ENCODE measurements at regions not wholly inside any gene's neighbourhood (a gene's known extent, or its start where the extent isn't known, plus 50 kb on each side); places are given as distances from the start of the nearest gene placed in this dataset.
"Not testable (repeated sequence)": the region's sequence is repeated elsewhere in the genome, so short reads cannot be mapped to it uniquely, and the experiment has no call there.

GRCh38 chr6:15090745-15091384 is 155.0 kb upstream of the JARID2 start:
- ChIA-PET POLR2A (no interaction called here), CTCF (no interaction called here)

GRCh38 chr6:15096894-15097837 is 148.7 kb upstream of the JARID2 start:
- POLR2A ChIA-PET = no interaction called here
- H3K9me3 Mint-ChIP-seq = no peaks in the 10 kb centered on the region
- CTCF ChIA-PET = interaction anchor here (0.7 kb wide), 1 partner anchor 10 kb away, joined by 3 read pairs; no protein-coding TSS in a partner anchor
- H3K4me1 Mint-ChIP-seq = peaks cover 8% of the 10 kb centered on the region
- no peaks in the 10 kb centered on the region for H3K27me3 Mint-ChIP-seq
- peaks cover 2% of the 10 kb centered on the region for H3K36me3 Mint-ChIP-seq (ENCODE audit: low read depth)
- peak overlapping the region; percentile 31 for H3K27ac Mint-ChIP-seq
- H3K4me3 Mint-ChIP-seq = no peak overlapping the region
- DNase-seq = peak; percentile 19

More at GRCh38 chr6:15090745-15091384, 155.0 kb upstream of the JARID2 start:
- no peak overlapping the region for H3K4me3 Mint-ChIP-seq
- peaks cover under 1% of the 10 kb centered on the region for H3K4me1 Mint-ChIP-seq
- DNase-seq = no peak
- H3K27me3 Mint-ChIP-seq = no peaks in the 10 kb centered on the region
- H3K9me3 Mint-ChIP-seq = no peaks in the 10 kb centered on the region
- H3K36me3 Mint-ChIP-seq (ENCODE audit: low read depth) = no peaks in the 10 kb centered on the region
- no peak overlapping the region for H3K27ac Mint-ChIP-seq

- no peak overlapping the region for H3K27ac Mint-ChIP-seq
- no peak overlapping the region for H3K4me3 Mint-ChIP-seq
- CTCF ChIA-PET = interaction anchor here (0.7 kb wide), 1 partner anchor 361 kb away, joined by 3 read pairs; no protein-coding TSS in a partner anchor
- POLR2A ChIA-PET = no interaction called here
- no peak for DNase-seq
- H3K4me1 Mint-ChIP-seq = peaks cover 7% of the 10 kb centered on the region
- H3K27me3 Mint-ChIP-seq = no peaks in the 10 kb centered on the region
- peaks cover 3% of the 10 kb centered on the region for H3K9me3 Mint-ChIP-seq
- H3K36me3 Mint-ChIP-seq (ENCODE audit: low read depth) = peaks cover 2% of the 10 kb centered on the region
These were observed 144.7 kb upstream of the JARID2 start for GRCh38 chr6:15101130-15101529.

- Mint-ChIP-seq H3K4me1 (peaks cover under 1% of the 10 kb centered on the region), H3K27ac (no peak overlapping the region), H3K36me3 (ENCODE audit: low read depth) (no peaks in the 10 kb centered on the region), H3K4me3 (no peak overlapping the region), H3K27me3 (no peaks in the 10 kb centered on the region), H3K9me3 (peaks cover 3% of the 10 kb centered on the region)
- ChIA-PET POLR2A (no interaction called here), CTCF (no interaction called here)
- no peak for DNase-seq
These were observed 143.6 kb upstream of the JARID2 start for GRCh38 chr6:15102241-15102640.

GRCh38 chr6:15106958-15107643 is 138.8 kb upstream of the JARID2 start:
- no peaks in the 10 kb centered on the region for H3K27me3 Mint-ChIP-seq
- H3K36me3 Mint-ChIP-seq (ENCODE audit: low read depth) = no peaks in the 10 kb centered on the region
- peaks cover 3% of the 10 kb centered on the region for H3K9me3 Mint-ChIP-seq
- H3K4me1 Mint-ChIP-seq = peaks cover 1% of the 10 kb centered on the region
- POLR2A ChIA-PET = no interaction called here
- no peak for DNase-seq
- CTCF ChIA-PET = interaction anchor here (0.5 to 1.0 kb wide), 2 partner anchors 11 to 12 kb away, joined by 3 read pairs; no protein-coding TSS in a partner anchor
- no peak overlapping the region for H3K27ac Mint-ChIP-seq
- H3K4me3 Mint-ChIP-seq = no peak overlapping the region

GRCh38 chr6:15107644-15108382 is 138.1 kb upstream of the JARID2 start:
- no peak overlapping the region for H3K27ac Mint-ChIP-seq
- H3K4me1 Mint-ChIP-seq = peaks cover 1% of the 10 kb centered on the region
- H3K27me3 Mint-ChIP-seq = no peaks in the 10 kb centered on the region
- H3K9me3 Mint-ChIP-seq = peaks cover 3% of the 10 kb centered on the region
- DNase-seq = no peak
- H3K36me3 Mint-ChIP-seq (ENCODE audit: low read depth) = no peaks in the 10 kb centered on the region
- ChIA-PET POLR2A (no interaction called here), CTCF (interaction anchor here (0.5 kb wide), 1 partner anchor 11 kb away, joined by 3 read pairs; no protein-coding TSS in a partner anchor)
- no peak overlapping the region for H3K4me3 Mint-ChIP-seq

- Mint-ChIP-seq H3K4me1 (peaks cover 1% of the 10 kb centered on the region), H3K9me3 (peaks cover 3% of the 10 kb centered on the region), H3K27me3 (no peaks in the 10 kb centered on the region), H3K27ac (no peak overlapping the region), H3K4me3 (no peak overlapping the region), H3K36me3 (ENCODE audit: low read depth) (no peaks in the 10 kb centered on the region)
- ChIA-PET POLR2A (no interaction called here), CTCF (no interaction called here)
- DNase-seq = no peak
These were observed 137.5 kb upstream of the JARID2 start for GRCh38 chr6:15108383-15108715.

GRCh38 chr6:15109338-15110090 is 136.4 kb upstream of the JARID2 start:
- no peak overlapping the region for H3K4me3 Mint-ChIP-seq
- no peaks in the 10 kb centered on the region for H3K36me3 Mint-ChIP-seq (ENCODE audit: low read depth)
- ChIA-PET CTCF (no interaction called here), POLR2A (no interaction called here)
- no peak for DNase-seq
- peaks cover 3% of the 10 kb centered on the region for H3K9me3 Mint-ChIP-seq
- no peak overlapping the region for H3K27ac Mint-ChIP-seq
- H3K4me1 Mint-ChIP-seq = peaks cover 1% of the 10 kb centered on the region
- no peaks in the 10 kb centered on the region for H3K27me3 Mint-ChIP-seq

GRCh38 chr6:15110726-15111354 is 135.0 kb upstream of the JARID2 start:
- Mint-ChIP-seq H3K4me1 (peaks cover 1% of the 10 kb centered on the region), H3K36me3 (ENCODE audit: low read depth) (no peaks in the 10 kb centered on the region)

GRCh38 chr6:15111576-15111975 is 134.3 kb upstream of the JARID2 start:
- H3K27ac Mint-ChIP-seq; CTCF ChIA-PET; DNase-seq; H3K27me3 Mint-ChIP-seq; H3K9me3 Mint-ChIP-seq; POLR2A ChIA-PET; H3K36me3 Mint-ChIP-seq (ENCODE audit: low read depth); H3K4me1 Mint-ChIP-seq; H3K4me3 Mint-ChIP-seq: not testable (repeated sequence)

More at GRCh38 chr6:15110726-15111354, 135.0 kb upstream of the JARID2 start:
- no peak for DNase-seq
- CTCF ChIA-PET = no interaction called here
- no peak overlapping the region for H3K27ac Mint-ChIP-seq
- H3K4me3 Mint-ChIP-seq = no peak overlapping the region
- POLR2A ChIA-PET = no interaction called here
- H3K9me3 Mint-ChIP-seq = no peaks in the 10 kb centered on the region
- no peaks in the 10 kb centered on the region for H3K27me3 Mint-ChIP-seq

- Mint-ChIP-seq H3K9me3 (no peaks in the 10 kb centered on the region), H3K4me1 (peaks cover 1% of the 10 kb centered on the region), H3K36me3 (ENCODE audit: low read depth) (no peaks in the 10 kb centered on the region), H3K27me3 (no peaks in the 10 kb centered on the region), H3K27ac (no peak overlapping the region), H3K4me3 (no peak overlapping the region)
- ChIA-PET CTCF (no interaction called here), POLR2A (no interaction called here)
- DNase-seq = no peak
These were observed 132.3 kb upstream of the JARID2 start for GRCh38 chr6:15113587-15113986.

- peaks cover 1% of the 10 kb centered on the region for H3K4me1 Mint-ChIP-seq
- ChIA-PET POLR2A (no interaction called here), CTCF (no interaction called here)
These were observed 131.8 kb upstream of the JARID2 start for GRCh38 chr6:15114061-15114460.

More at GRCh38 chr6:15114061-15114460, 131.8 kb upstream of the JARID2 start:
- DNase-seq = no peak
- Mint-ChIP-seq H3K9me3 (no peaks in the 10 kb centered on the region), H3K27ac (no peak overlapping the region), H3K4me3 (no peak overlapping the region), H3K36me3 (ENCODE audit: low read depth) (no peaks in the 10 kb centered on the region), H3K27me3 (no peaks in the 10 kb centered on the region)

All from activated CD4-positive, alpha-beta memory T cell treated with anti-CD3 and anti-CD28 coated beads, Interleukin-2, amount 10 ng/mL, durations not matched to agents 7 days and 5 days (primary cell).